Naive thymus-derived CD4-positive, alpha-beta T cell (primary cell): ENCODE measurements at regions not wholly inside any gene's neighbourhood (a gene's known extent, or its start where the extent isn't known, plus 50 kb on each side); places are given as distances from the start of the nearest gene placed in this dataset.

Experiments used
- ATAC-seq: fragments of 150-1000 bp; cut with Tn5 transposase; 2 replicates; pipeline ENCODE4 v1.10.0; 2021; ENCODE audit warnings: mild to moderate bottlenecking, moderate library complexity
- CTCF ChIA-PET: fragments of 350-600 bp; sonication (Branson Sonifier 250); formaldehyde crosslinking; loops from one replicate; lab custom pipeline; 2021; ENCODE audit warnings: antibody characterized with exemption; lab: Charles Lee
- POLR2A ChIA-PET: fragments of 350-600 bp; sonication (Branson Sonifier 250); formaldehyde crosslinking; loops from one replicate; lab custom pipeline; 2021; ENCODE audit warnings: antibody characterized with exemption, inconsistent platforms; lab: Charles Lee
- DNase-seq, 9 donors: peaks; one replicate each; pipeline versions ENCODE4 v3.0.0 to v3.0.0-alpha.2; 2020 to 2022; ENCODE audit warnings: mixed read lengths in 1 of 9
- H3K27ac ChIP-seq: one replicate; pipeline ENCODE4 v1.7.0; 2013; ENCODE audit warnings: mild to moderate bottlenecking, low read depth, low read length, moderate library complexity
- H3K27me3 ChIP-seq, 2 donors: one replicate each; pipeline ENCODE4 v1.7.0; 2013; ENCODE audit warnings: low read length in 2 of 2, mild to moderate bottlenecking in 2 of 2, moderate library complexity in 2 of 2; ENCODE audit not compliant: control insufficient read depth in 2 of 2, insufficient read depth in 2 of 2
- H3K36me3 ChIP-seq, 3 experiments: 1 replicate in 2 of 3; 2 replicates in 1 of 3; pipeline ENCODE4 v1.7.0; 2013; ENCODE audit warnings: low read length in 3 of 3, mild to moderate bottlenecking in 3 of 3, moderate library complexity in 1 of 3; ENCODE audit not compliant: insufficient read depth in 3 of 3, control insufficient read depth in 2 of 3
- H3K4me1 ChIP-seq, 2 donors: one replicate each; pipeline ENCODE4 v1.7.0; 2013; ENCODE audit warnings: low read length in 2 of 2, mild to moderate bottlenecking in 2 of 2, moderate library complexity in 1 of 2; ENCODE audit not compliant: control insufficient read depth in 2 of 2, insufficient read depth in 2 of 2
- H3K4me3 ChIP-seq: 2 replicates; pipeline ENCODE4 v1.7.0; 2013; ENCODE audit warnings: mild to moderate bottlenecking, low read length
- H3K9me3 ChIP-seq, 3 experiments: 1 replicate in 2 of 3; 2 replicates in 1 of 3; pipeline ENCODE4 v1.7.0; 2013; ENCODE audit warnings: low read length in 3 of 3; ENCODE audit not compliant: control insufficient read depth in 2 of 3
- H3K27ac Mint-ChIP-seq, 9 donors: one replicate each; pipeline ENCODE4 v1.8.0; 2020 to 2022; ENCODE audit warnings: mixed read lengths in 9 of 9, mild to moderate bottlenecking in 8 of 9, moderate library complexity in 5 of 9, inconsistent platforms in 2 of 9
- H3K27me3 Mint-ChIP-seq, 5 donors: one replicate each; pipeline ENCODE4 v1.8.0; 2021 to 2022; ENCODE audit warnings: mixed read lengths in 5 of 5, mild to moderate bottlenecking in 1 of 5
- H3K36me3 Mint-ChIP-seq, 5 donors: one replicate each; pipeline ENCODE4 v1.8.0; 2020 to 2022; ENCODE audit warnings: mixed read lengths in 5 of 5, mild to moderate bottlenecking in 3 of 5, inconsistent platforms in 1 of 5
- H3K4me1 Mint-ChIP-seq, 7 donors: one replicate each; pipeline ENCODE4 v1.8.0; 2020 to 2022; ENCODE audit warnings: mixed read lengths in 7 of 7, mild to moderate bottlenecking in 3 of 7, inconsistent platforms in 1 of 7
- H3K4me3 Mint-ChIP-seq, 10 donors: one replicate each; pipeline ENCODE4 v1.8.0; 2020 to 2022; ENCODE audit warnings: mild to moderate bottlenecking in 10 of 10, mixed read lengths in 10 of 10, moderate library complexity in 6 of 10, inconsistent platforms in 2 of 10
- H3K9me3 Mint-ChIP-seq, 11 donors: one replicate each; pipeline ENCODE4 v1.8.0; 2020 to 2022; ENCODE audit warnings: mixed read lengths in 11 of 11, mild to moderate bottlenecking in 4 of 11, inconsistent platforms in 1 of 11, moderate library complexity in 1 of 11
- intact Hi-C, 2 donors: fragments of 100-400 bp; cut with micrococcal nuclease; formaldehyde crosslinking; loops; one replicate each; pipeline ENCODE4 v1.15.1; 2023

GRCh38 chr5:155974369-155974768 is 352.6 kb upstream of the SGCD start:
- no peaks in the 10 kb centered on the region for H3K9me3 ChIP-seq
- no peak overlapping the region for H3K4me3 ChIP-seq
- no peak overlapping the region for H3K27ac ChIP-seq
- no peaks in the 10 kb centered on the region for H3K4me1 ChIP-seq
- intact Hi-C loops = no loop called here
- H3K27me3 Mint-ChIP-seq = peaks cover 2 to 32% (median 25%) of the 10 kb centered on the region in 5 donors
- H3K36me3 Mint-ChIP-seq = no peaks in the 10 kb centered on the region
- H3K27me3 ChIP-seq = no peaks in the 10 kb centered on the region
- CTCF ChIA-PET = no interaction called here
- no peaks in the 10 kb centered on the region for H3K9me3 Mint-ChIP-seq
- POLR2A ChIA-PET = no interaction called here
- H3K27ac Mint-ChIP-seq = no peak overlapping the region
- H3K36me3 ChIP-seq = no peaks in the 10 kb centered on the region
- H3K4me3 Mint-ChIP-seq = no peak overlapping the region
- ATAC-seq (no peak), DNase-seq (no peak)
- H3K4me1 Mint-ChIP-seq = no peaks in the 10 kb centered on the region

- Mint-ChIP-seq H3K4me3 (no peak overlapping the region), H3K4me1 (no peaks in the 10 kb centered on the region), H3K27me3 (peaks cover 0 to 24% (median 13%) of the 10 kb centered on the region in 5 donors), H3K36me3 (no peaks in the 10 kb centered on the region), H3K9me3 (peaks cover 0 to 3% (median 0%) of the 10 kb centered on the region in 11 donors), H3K27ac (no peak overlapping the region)
- CTCF ChIA-PET = no interaction called here
- no peaks in the 10 kb centered on the region for H3K27me3 ChIP-seq
- no peak overlapping the region for H3K27ac ChIP-seq
- H3K4me3 ChIP-seq = no peak overlapping the region
- ATAC-seq (no peak), DNase-seq (no peak)
- no peaks in the 10 kb centered on the region for H3K36me3 ChIP-seq
- POLR2A ChIA-PET = no interaction called here
- no peaks in the 10 kb centered on the region for H3K9me3 ChIP-seq
- no peaks in the 10 kb centered on the region for H3K4me1 ChIP-seq
- intact Hi-C loops = no loop called here
These were observed 348.1 kb upstream of the SGCD start for GRCh38 chr5:155978850-155979249.

- POLR2A ChIA-PET = no interaction called here
- Mint-ChIP-seq H3K4me1 (no peaks in the 10 kb centered on the region), H3K9me3 (peaks cover 0 to 3% (median 0%) of the 10 kb centered on the region in 11 donors), H3K36me3 (no peaks in the 10 kb centered on the region), H3K4me3 (no peak overlapping the region), H3K27ac (no peak overlapping the region), H3K27me3 (peaks cover 0 to 15% (median 2%) of the 10 kb centered on the region in 5 donors)
- no peak overlapping the region for H3K27ac ChIP-seq
- H3K36me3 ChIP-seq = no peaks in the 10 kb centered on the region
- ATAC-seq = no peak
- no peak for DNase-seq
- H3K4me3 ChIP-seq = no peak overlapping the region
- no peaks in the 10 kb centered on the region for H3K4me1 ChIP-seq
- no peaks in the 10 kb centered on the region for H3K27me3 ChIP-seq
- CTCF ChIA-PET = no interaction called here
- no peaks in the 10 kb centered on the region for H3K9me3 ChIP-seq
- intact Hi-C loops = no loop called here
These were observed 344.6 kb upstream of the SGCD start for GRCh38 chr5:155982354-155982753.

- Histone ChIP-seq H3K36me3 (no peaks in the 10 kb centered on the region), H3K27me3 (no peaks in the 10 kb centered on the region), H3K27ac (no peak overlapping the region), H3K4me3 (no peak overlapping the region), H3K9me3 (no peaks in the 10 kb centered on the region), H3K4me1 (no peaks in the 10 kb centered on the region)
- Mint-ChIP-seq H3K27me3 (peaks cover 0 to 24% (median 0%) of the 10 kb centered on the region in 5 donors), H3K9me3 (peaks cover 0 to 6% (median 0%) of the 10 kb centered on the region in 11 donors), H3K27ac (no peak overlapping the region), H3K4me1 (no peaks in the 10 kb centered on the region), H3K4me3 (no peak overlapping the region), H3K36me3 (no peaks in the 10 kb centered on the region)
- ATAC-seq (no peak), DNase-seq (no peak)
- ChIA-PET CTCF (no interaction called here), POLR2A (no interaction called here)
- intact Hi-C loops = no loop called here
These were observed 343.0 kb upstream of the SGCD start for GRCh38 chr5:155983954-155984353.

- Mint-ChIP-seq H3K4me3 (no peak overlapping the region), H3K4me1 (no peaks in the 10 kb centered on the region), H3K36me3 (no peaks in the 10 kb centered on the region), H3K27ac (no peak overlapping the region), H3K9me3 (peaks cover 0 to 3% (median 0%) of the 10 kb centered on the region in 11 donors), H3K27me3 (peaks cover 0 to 28% (median 0%) of the 10 kb centered on the region in 5 donors)
- no peak overlapping the region for H3K27ac ChIP-seq
- no peaks in the 10 kb centered on the region for H3K36me3 ChIP-seq
- intact Hi-C loops = no loop called here
- no peaks in the 10 kb centered on the region for H3K4me1 ChIP-seq
- no peaks in the 10 kb centered on the region for H3K9me3 ChIP-seq
- ATAC-seq (no peak), DNase-seq (no peak)
- ChIA-PET POLR2A (no interaction called here), CTCF (no interaction called here)
- H3K27me3 ChIP-seq = no peaks in the 10 kb centered on the region
- H3K4me3 ChIP-seq = no peak overlapping the region
These were observed 339.6 kb upstream of the SGCD start for GRCh38 chr5:155987265-155987810.

GRCh38 chr5:155989879-155990278 is 337.1 kb upstream of the SGCD start:
- H3K4me3 ChIP-seq = no peak overlapping the region
- Mint-ChIP-seq H3K27me3 (peaks cover 0 to 35% (median 9%) of the 10 kb centered on the region in 5 donors), H3K4me1 (no peaks in the 10 kb centered on the region), H3K9me3 (peaks cover 0 to 8% (median 0%) of the 10 kb centered on the region in 11 donors), H3K27ac (no peak overlapping the region), H3K36me3 (no peaks in the 10 kb centered on the region), H3K4me3 (no peak overlapping the region)
- H3K36me3 ChIP-seq = no peaks in the 10 kb centered on the region
- ATAC-seq (no peak), DNase-seq (no peak)
- no peaks in the 10 kb centered on the region for H3K27me3 ChIP-seq
- no peaks in the 10 kb centered on the region for H3K9me3 ChIP-seq
- no peaks in the 10 kb centered on the region for H3K4me1 ChIP-seq
- POLR2A ChIA-PET = no interaction called here
- intact Hi-C loops = no loop called here
- H3K27ac ChIP-seq = no peak overlapping the region
- CTCF ChIA-PET = no interaction called here

- Histone ChIP-seq H3K36me3 (no peaks in the 10 kb centered on the region), H3K27me3 (no peaks in the 10 kb centered on the region), H3K9me3 (no peaks in the 10 kb centered on the region), H3K4me1 (no peaks in the 10 kb centered on the region), H3K27ac (no peak overlapping the region), H3K4me3 (no peak overlapping the region)
- Mint-ChIP-seq H3K4me1 (no peaks in the 10 kb centered on the region), H3K27ac (no peak overlapping the region), H3K9me3 (peaks cover 0 to 7% (median 0%) of the 10 kb centered on the region in 11 donors), H3K27me3 (peaks cover 0 to 20% (median 18%) of the 10 kb centered on the region in 5 donors), H3K36me3 (no peaks in the 10 kb centered on the region), H3K4me3 (no peak overlapping the region)
- no peak for DNase-seq
- ChIA-PET CTCF (no interaction called here), POLR2A (no interaction called here)
- intact Hi-C loops = no loop called here
- ATAC-seq = no peak
These were observed 330.8 kb upstream of the SGCD start for GRCh38 chr5:155996123-155996522.
